GM12865 (cell line): ENCODE measurements at regions not wholly inside any gene's neighbourhood (a gene's known extent, or its start where the extent isn't known, plus 50 kb on each side); places are given as distances from the start of the nearest gene placed in this dataset.

ENCODE experiments used
- DNase-seq: peaks from one replicate; pipeline ENCODE4 v3.0.0; 2010; ENCODE audit warnings: low read depth
- H3K4me3 ChIP-seq: 2 replicates; pipeline ENCODE4 v1.5.1; 2011; ENCODE audit warnings: mild to moderate bottlenecking, low read depth, low read length, control low read depth
- CTCF ChIP-seq: IDR thresholded peaks from 2 replicates; pipeline ENCODE4 v1.5.1; 2011; ENCODE audit warnings: low read length, control low read depth, low read depth, inconsistent platforms; ENCODE audit not compliant: insufficient read depth; ENCODE audit errors: missing control alignments

DNA sequence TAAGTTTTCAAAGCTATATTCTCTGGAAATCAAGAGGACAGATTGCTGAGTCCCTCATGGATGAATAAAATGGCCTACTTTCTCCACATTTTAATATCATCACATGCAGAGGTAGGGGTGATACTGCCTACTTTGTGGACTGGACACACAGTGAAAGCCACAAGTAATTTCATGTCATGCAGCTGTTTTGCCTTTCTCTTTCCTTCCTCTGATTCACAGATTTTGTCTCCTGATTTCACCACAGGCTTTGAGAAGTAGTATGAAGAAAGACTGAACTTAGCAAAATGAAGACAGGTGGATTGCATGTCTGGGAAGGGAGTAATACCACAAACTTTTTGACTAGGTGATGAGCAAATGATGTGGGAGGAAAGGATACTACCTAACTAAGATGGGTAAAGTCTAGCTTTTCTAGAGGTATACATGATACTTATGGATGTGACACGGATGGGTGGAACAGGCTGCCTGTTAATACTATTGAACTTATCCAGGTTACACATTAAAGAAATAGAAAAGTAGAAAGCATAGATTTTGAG, 478.4 kb upstream of the GOT2 start:
- no peak for TF ChIP-seq CTCF
- no peak overlapping the region for H3K4me3 ChIP-seq

DNA sequence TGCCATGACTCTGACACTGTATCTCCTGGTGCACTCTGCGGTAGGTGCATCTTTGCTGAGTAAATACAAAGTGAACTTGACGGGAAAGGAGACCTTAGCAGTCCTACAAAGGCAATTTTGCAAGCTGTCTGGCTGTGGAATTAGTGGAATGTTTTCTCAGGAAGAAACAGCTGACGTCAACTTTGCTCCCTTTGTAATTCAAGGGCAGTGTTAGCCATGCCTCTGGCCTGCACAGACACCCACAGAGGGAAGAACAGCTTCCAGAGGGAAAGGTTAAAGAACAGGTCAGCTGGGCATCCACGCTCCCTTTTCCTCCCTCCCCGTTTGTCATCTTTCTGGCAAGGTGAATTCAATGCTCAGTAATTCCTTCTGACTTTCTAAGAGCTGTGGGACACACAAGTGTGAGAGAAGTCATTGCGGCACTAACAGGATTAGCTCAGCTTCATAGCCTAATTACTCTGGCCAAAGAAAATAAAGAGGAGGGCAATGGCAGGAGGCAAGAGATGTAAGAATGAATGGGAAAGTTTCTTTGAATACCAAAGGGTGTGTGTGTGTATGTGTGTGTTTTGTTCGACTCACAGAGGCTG, 476.9 kb upstream of the GOT2 start:
- H3K4me3 ChIP-seq = no peak overlapping the region
- DNase-seq = no peak
- TF ChIP-seq CTCF = no peak

More for the DNA sequence above, 478.4 kb upstream of the GOT2 start:
- no peak for DNase-seq

- no peak for TF ChIP-seq CTCF
- no peak for DNase-seq
Measured at GRCh38 chr16:59205403-59205802, 471.3 kb upstream of the GOT2 start.

GRCh38 chr16:59204589-59204988, 470.5 kb upstream of the GOT2 start:
- TF ChIP-seq CTCF = no peak
- DNase-seq = no peak
- no peak overlapping the region for H3K4me3 ChIP-seq

More at GRCh38 chr16:59205403-59205802, 471.3 kb upstream of the GOT2 start:
- H3K4me3 ChIP-seq = no peak overlapping the region

DNA sequence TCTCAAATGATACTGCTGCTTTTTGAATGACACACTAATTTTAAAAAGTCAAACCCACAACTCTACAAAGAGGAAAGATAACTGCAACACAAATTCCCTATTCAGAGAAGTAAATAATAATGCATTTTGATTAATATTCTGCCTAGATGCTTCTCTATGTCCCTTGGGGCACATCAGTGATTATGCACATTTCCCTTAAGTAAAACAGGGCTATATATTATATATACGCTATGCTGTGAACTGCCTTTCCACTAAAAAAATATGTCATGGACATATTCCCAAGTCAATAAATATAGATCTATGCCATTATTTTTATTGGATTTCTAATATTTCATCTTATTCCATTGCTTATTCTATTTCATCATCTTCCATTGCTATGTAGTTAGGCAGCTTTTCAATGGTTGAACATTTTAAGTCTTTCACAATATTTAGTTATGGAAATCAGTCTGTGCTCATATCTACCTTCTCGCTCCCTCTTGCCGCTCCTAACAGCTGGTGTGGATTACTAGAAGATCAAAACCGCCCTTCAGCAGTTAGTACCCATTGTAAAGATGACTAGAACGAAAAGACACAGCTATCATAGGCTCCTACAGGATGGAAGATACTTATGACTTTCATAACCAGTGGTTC, 468.2 kb upstream of the GOT2 start:
- DNase-seq = no peak
- H3K4me3 ChIP-seq = no peak overlapping the region
- no peak for TF ChIP-seq CTCF

- H3K4me3 ChIP-seq = no peak overlapping the region
- TF ChIP-seq CTCF = no peak
- no peak for DNase-seq
Measured at GRCh38 chr16:59201821-59202220, 467.7 kb upstream of the GOT2 start.

DNA sequence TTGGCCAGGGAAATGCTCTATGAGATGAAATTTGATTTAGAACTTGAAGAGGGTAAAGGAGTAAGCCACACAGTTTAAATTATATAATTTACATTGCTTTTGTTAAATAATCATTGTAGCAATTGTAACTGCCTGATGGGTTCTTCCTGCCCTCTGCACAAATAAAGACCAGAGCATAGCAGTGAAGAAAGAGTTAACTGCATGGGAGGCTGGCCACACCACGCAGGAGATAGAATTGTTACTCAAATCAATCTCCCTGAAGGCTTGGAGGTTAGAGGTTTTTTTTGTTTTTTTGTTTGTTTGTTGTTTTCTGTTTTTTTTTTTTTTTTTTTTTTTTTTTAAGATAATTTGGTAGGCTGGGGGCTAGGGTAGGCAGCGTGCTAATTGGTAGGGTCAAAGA, 467.0 kb upstream of the GOT2 start:
- no peak for DNase-seq
- TF ChIP-seq CTCF = no peak
- H3K4me3 ChIP-seq = no peak overlapping the region
